ENCODE measurements at regions not wholly inside any gene's neighbourhood (a gene's known extent, or its start where the extent isn't known, plus 50 kb on each side); places are given as distances from the start of the nearest gene placed in this dataset.
"Not testable (repeated sequence)": the region's sequence is repeated elsewhere in the genome, so short reads cannot be mapped to it uniquely, and the experiment has no call there.

GRCh38 chr17:33929181-33929724 is 325.8 kb upstream of the CCL2 start:
- H3K4me1 ChIP-seq, result no peaks in the 10 kb centered on the region
- no peaks in the 10 kb centered on the region for H3K27me3 ChIP-seq (ENCODE audit: low read depth)
- in situ Hi-C loops (cut with MboI; ENCODE audit: low sequenced_read_pairs), result loop anchor here (25.0 kb wide), 1 partner anchor 142 kb away; no protein-coding TSS in a partner anchor
- H3K9me3 ChIP-seq, result no peaks in the 10 kb centered on the region
- H3K36me3 ChIP-seq (replicated peaks), result no peaks in the 10 kb centered on the region
- H3K4me3 ChIP-seq, result no peak overlapping the region
- DNase-seq (ENCODE audit: low spot score in 2 of 2), result no peak

- not testable (repeated sequence) for H3K9me3 ChIP-seq; H3K4me1 ChIP-seq; H3K27me3 ChIP-seq (ENCODE audit: low read depth); DNase-seq (ENCODE audit: low spot score in 2 of 2); H3K36me3 ChIP-seq (replicated peaks); H3K4me3 ChIP-seq
- in situ Hi-C loops (cut with MboI; ENCODE audit: low sequenced_read_pairs), result loop anchor here (25.0 kb wide), 1 partner anchor 144 kb away; no protein-coding TSS in a partner anchor
These were observed 323.8 kb upstream of the CCL2 start for GRCh38 chr17:33931148-33931814.

GRCh38 chr17:33932996-33933395 is 322.1 kb upstream of the CCL2 start:
- H3K9me3 ChIP-seq, result no peaks in the 10 kb centered on the region
- no peaks in the 10 kb centered on the region for H3K36me3 ChIP-seq (replicated peaks)
- in situ Hi-C loops (cut with MboI; ENCODE audit: low sequenced_read_pairs), result loop anchor here (25.0 kb wide), 1 partner anchor 146 kb away; no protein-coding TSS in a partner anchor
- H3K27me3 ChIP-seq (ENCODE audit: low read depth), result no peaks in the 10 kb centered on the region
- H3K4me3 ChIP-seq, result no peak overlapping the region
- H3K4me1 ChIP-seq, result no peaks in the 10 kb centered on the region
- no peak for DNase-seq (ENCODE audit: low spot score in 2 of 2)

- Histone ChIP-seq H3K4me1 (no peaks in the 10 kb centered on the region), H3K27me3 (ENCODE audit: low read depth) (no peaks in the 10 kb centered on the region), H3K4me3 (no peak overlapping the region), H3K36me3 (replicated peaks) (no peaks in the 10 kb centered on the region), H3K9me3 (no peaks in the 10 kb centered on the region)
- in situ Hi-C loops (cut with MboI; ENCODE audit: low sequenced_read_pairs), result loop anchor here (25.0 kb wide), 1 partner anchor 146 kb away; no protein-coding TSS in a partner anchor
- no peak for DNase-seq (ENCODE audit: low spot score in 2 of 2)
These were observed 321.5 kb upstream of the CCL2 start for GRCh38 chr17:33933576-33933975.

GRCh38 chr17:33934696-33935095 is 320.4 kb upstream of the CCL2 start:
- H3K9me3 ChIP-seq, result no peaks in the 10 kb centered on the region
- no peaks in the 10 kb centered on the region for H3K36me3 ChIP-seq (replicated peaks)
- no peaks in the 10 kb centered on the region for H3K4me1 ChIP-seq
- no peak for DNase-seq (ENCODE audit: low spot score in 2 of 2)
- no peaks in the 10 kb centered on the region for H3K27me3 ChIP-seq (ENCODE audit: low read depth)
- H3K4me3 ChIP-seq, result no peak overlapping the region
- in situ Hi-C loops (cut with MboI; ENCODE audit: low sequenced_read_pairs), result loop anchor here (25.0 kb wide), 1 partner anchor 147 kb away; no protein-coding TSS in a partner anchor

- Histone ChIP-seq H3K27me3 (ENCODE audit: low read depth) (no peaks in the 10 kb centered on the region), H3K4me3 (no peak overlapping the region)
- in situ Hi-C loops (cut with MboI; ENCODE audit: low sequenced_read_pairs), result loop anchor here (25.0 kb wide), 1 partner anchor 149 kb away; no protein-coding TSS in a partner anchor
These were observed 319.3 kb upstream of the CCL2 start for GRCh38 chr17:33935822-33936221.

GRCh38 chr17:33936764-33937163 is 318.3 kb upstream of the CCL2 start:
- no peaks in the 10 kb centered on the region for H3K27me3 ChIP-seq (ENCODE audit: low read depth)
- no peaks in the 10 kb centered on the region for H3K36me3 ChIP-seq (replicated peaks)
- no peaks in the 10 kb centered on the region for H3K4me1 ChIP-seq
- no peak overlapping the region for H3K4me3 ChIP-seq
- in situ Hi-C loops (cut with MboI; ENCODE audit: low sequenced_read_pairs), result loop anchor here (25.0 kb wide), 1 partner anchor 149 kb away; no protein-coding TSS in a partner anchor
- DNase-seq (ENCODE audit: low spot score in 2 of 2), result no peak
- H3K9me3 ChIP-seq, result no peaks in the 10 kb centered on the region

More at GRCh38 chr17:33935822-33936221, 319.3 kb upstream of the CCL2 start:
- Histone ChIP-seq H3K36me3 (replicated peaks) (no peaks in the 10 kb centered on the region), H3K9me3 (no peaks in the 10 kb centered on the region), H3K4me1 (no peaks in the 10 kb centered on the region)
- DNase-seq (ENCODE audit: low spot score in 2 of 2), result no peak

GRCh38 chr17:33939959-33940358 is 315.1 kb upstream of the CCL2 start:
- Histone ChIP-seq H3K4me1 (no peaks in the 10 kb centered on the region), H3K4me3 (no peak overlapping the region), H3K36me3 (replicated peaks) (no peaks in the 10 kb centered on the region), H3K27me3 (ENCODE audit: low read depth) (no peaks in the 10 kb centered on the region), H3K9me3 (no peaks in the 10 kb centered on the region)
- in situ Hi-C loops (cut with MboI; ENCODE audit: low sequenced_read_pairs), result loop anchor here (25.0 kb wide), 1 partner anchor 153 kb away; no protein-coding TSS in a partner anchor
- DNase-seq (ENCODE audit: low spot score in 2 of 2), result no peak

GRCh38 chr17:33940769-33941370 is 314.2 kb upstream of the CCL2 start:
- no peak overlapping the region for H3K4me3 ChIP-seq
- in situ Hi-C loops (cut with MboI; ENCODE audit: low sequenced_read_pairs), result loop anchor here (25.0 kb wide), 1 partner anchor 154 kb away; no protein-coding TSS in a partner anchor
- DNase-seq (ENCODE audit: low spot score in 2 of 2), result no peak
- H3K27me3 ChIP-seq (ENCODE audit: low read depth), result no peaks in the 10 kb centered on the region
- H3K9me3 ChIP-seq, result no peaks in the 10 kb centered on the region
- no peaks in the 10 kb centered on the region for H3K36me3 ChIP-seq (replicated peaks)
- no peaks in the 10 kb centered on the region for H3K4me1 ChIP-seq

GRCh38 chr17:33941744-33942143 is 313.3 kb upstream of the CCL2 start:
- H3K27me3 ChIP-seq (ENCODE audit: low read depth), result no peaks in the 10 kb centered on the region
- H3K4me3 ChIP-seq, result no peak overlapping the region
- H3K4me1 ChIP-seq, result no peaks in the 10 kb centered on the region
- no peaks in the 10 kb centered on the region for H3K36me3 ChIP-seq (replicated peaks)
- H3K9me3 ChIP-seq, result no peaks in the 10 kb centered on the region
- no peak for DNase-seq (ENCODE audit: low spot score in 2 of 2)
- in situ Hi-C loops (cut with MboI; ENCODE audit: low sequenced_read_pairs), result loop anchor here (25.0 kb wide), 1 partner anchor 154 kb away; no protein-coding TSS in a partner anchor

GRCh38 chr17:33942414-33942813 is 312.7 kb upstream of the CCL2 start:
- no peaks in the 10 kb centered on the region for H3K27me3 ChIP-seq (ENCODE audit: low read depth)
- no peaks in the 10 kb centered on the region for H3K4me1 ChIP-seq
- in situ Hi-C loops (cut with MboI; ENCODE audit: low sequenced_read_pairs), result loop anchor here (25.0 kb wide), 1 partner anchor 155 kb away; no protein-coding TSS in a partner anchor
- no peaks in the 10 kb centered on the region for H3K9me3 ChIP-seq
- H3K4me3 ChIP-seq, result no peak overlapping the region
- no peaks in the 10 kb centered on the region for H3K36me3 ChIP-seq (replicated peaks)
- no peak for DNase-seq (ENCODE audit: low spot score in 2 of 2)

GRCh38 chr17:33944412-33944811 is 310.7 kb upstream of the CCL2 start:
- Histone ChIP-seq H3K27me3 (ENCODE audit: low read depth) (no peaks in the 10 kb centered on the region), H3K4me3 (no peak overlapping the region), H3K4me1 (no peaks in the 10 kb centered on the region), H3K9me3 (no peaks in the 10 kb centered on the region), H3K36me3 (replicated peaks) (no peaks in the 10 kb centered on the region)
- DNase-seq (ENCODE audit: low spot score in 2 of 2), result no peak
- in situ Hi-C loops (cut with MboI; ENCODE audit: low sequenced_read_pairs), result loop anchor here (25.0 kb wide), 1 partner anchor 157 kb away; no protein-coding TSS in a partner anchor

GRCh38 chr17:33944826-33945225 is 310.3 kb upstream of the CCL2 start:
- no peaks in the 10 kb centered on the region for H3K36me3 ChIP-seq (replicated peaks)
- in situ Hi-C loops (cut with MboI; ENCODE audit: low sequenced_read_pairs), result loop anchor here (25.0 kb wide), 1 partner anchor 158 kb away; no protein-coding TSS in a partner anchor
- no peaks in the 10 kb centered on the region for H3K4me1 ChIP-seq
- H3K9me3 ChIP-seq, result no peaks in the 10 kb centered on the region
- no peak for DNase-seq (ENCODE audit: low spot score in 2 of 2)
- H3K4me3 ChIP-seq, result no peak overlapping the region
- H3K27me3 ChIP-seq (ENCODE audit: low read depth), result no peaks in the 10 kb centered on the region

All from HAP-1 (cell line).